Right lobe of liver (tissue), 4 donors: ENCODE measurements at regions not wholly inside any gene's neighbourhood (a gene's known extent, or its start where the extent isn't known, plus 50 kb on each side); places are given as distances from the start of the nearest gene placed in this dataset.

Experiments
- POLR2A ChIP-seq: fragments of 450-650 bp; IDR thresholded peaks from one replicate; pipeline ENCODE4 v1.6.1; 2017; ENCODE audit warnings: antibody characterized with exemption, mild to moderate bottlenecking
- TF ChIP-seq, protein P1 (sequence below), 4 donors: fragments of 200-600 bp in 3 of 4; fragments of 450-650 bp in 1 of 4; IDR thresholded peaks; one replicate each; pipeline versions ENCODE4 v1.5.1 to v1.8.0; 2016 to 2022; ENCODE audit warnings: antibody characterized with exemption in 4 of 4, mild to moderate bottlenecking in 2 of 4
- donor health status: DM: no; HTN: no; CAD: no.
- donor health status: DM: no; HTN: no; CAD: no.
- donor health status: DM: no; HTN: yes; CAD: no.

DNA sequence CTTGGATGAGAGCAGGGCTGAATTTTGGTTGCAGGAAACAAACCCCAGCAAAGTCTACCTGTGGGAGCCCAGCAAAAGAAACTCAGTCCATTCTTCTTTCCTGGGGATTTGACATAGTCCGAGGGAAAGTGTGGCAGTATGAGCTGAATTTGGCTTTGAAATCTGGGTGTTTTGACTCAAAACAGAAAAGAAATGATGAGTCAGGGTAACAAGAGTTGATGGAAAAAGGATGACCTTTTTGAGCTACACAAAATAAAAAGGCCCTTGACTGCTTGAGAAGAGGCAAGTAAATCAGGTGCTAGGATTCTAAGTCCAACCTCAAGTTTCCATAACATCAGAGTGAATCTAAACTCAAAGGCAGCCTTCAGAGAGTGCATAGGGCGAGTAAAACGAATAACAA is 163.3 kb upstream of the BMP2 start:
- TF ChIP-seq, protein P1, sequence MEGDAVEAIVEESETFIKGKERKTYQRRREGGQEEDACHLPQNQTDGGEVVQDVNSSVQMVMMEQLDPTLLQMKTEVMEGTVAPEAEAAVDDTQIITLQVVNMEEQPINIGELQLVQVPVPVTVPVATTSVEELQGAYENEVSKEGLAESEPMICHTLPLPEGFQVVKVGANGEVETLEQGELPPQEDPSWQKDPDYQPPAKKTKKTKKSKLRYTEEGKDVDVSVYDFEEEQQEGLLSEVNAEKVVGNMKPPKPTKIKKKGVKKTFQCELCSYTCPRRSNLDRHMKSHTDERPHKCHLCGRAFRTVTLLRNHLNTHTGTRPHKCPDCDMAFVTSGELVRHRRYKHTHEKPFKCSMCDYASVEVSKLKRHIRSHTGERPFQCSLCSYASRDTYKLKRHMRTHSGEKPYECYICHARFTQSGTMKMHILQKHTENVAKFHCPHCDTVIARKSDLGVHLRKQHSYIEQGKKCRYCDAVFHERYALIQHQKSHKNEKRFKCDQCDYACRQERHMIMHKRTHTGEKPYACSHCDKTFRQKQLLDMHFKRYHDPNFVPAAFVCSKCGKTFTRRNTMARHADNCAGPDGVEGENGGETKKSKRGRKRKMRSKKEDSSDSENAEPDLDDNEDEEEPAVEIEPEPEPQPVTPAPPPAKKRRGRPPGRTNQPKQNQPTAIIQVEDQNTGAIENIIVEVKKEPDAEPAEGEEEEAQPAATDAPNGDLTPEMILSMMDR (IDR thresholded peaks at IDR 0.05), result no peak
- TF ChIP-seq POLR2A, result no peak
